ENCODE measurements at regions not wholly inside any gene's neighbourhood (a gene's known extent, or its start where the extent isn't known, plus 50 kb on each side); places are given as distances from the start of the nearest gene placed in this dataset.
"Not testable (repeated sequence)": the region's sequence is repeated elsewhere in the genome, so short reads cannot be mapped to it uniquely, and the experiment has no call there.

GRCh38 chr3:75552095-75552494 is 112.0 kb upstream of the FRG2C start:
- not testable (repeated sequence) for H3K23ac ChIP-seq (ENCODE audit: low read length); H2BK5ac ChIP-seq (ENCODE audit: low read length); H3K4me2 ChIP-seq (ENCODE audit: low read length); H4K8ac ChIP-seq (ENCODE audit: low read depth, low read length); H4K5ac ChIP-seq (ENCODE audit: low read length); H3K18ac ChIP-seq (ENCODE audit: low read length); H3K36me3 ChIP-seq (ENCODE audit: control insufficient read depth, insufficient read depth, low read length); H3K4me3 ChIP-seq (ENCODE audit: low read length); H3K4me1 ChIP-seq (ENCODE audit: control insufficient read depth, low read depth, low read length); H3K79me2 ChIP-seq (ENCODE audit: control insufficient read depth, insufficient read depth, low read length); H3K27me3 ChIP-seq (ENCODE audit: insufficient read depth, low read length, poor library complexity); H2BK120ac ChIP-seq (ENCODE audit: low read depth, low read length); H3K9ac ChIP-seq (ENCODE audit: low read length); H2AK5ac ChIP-seq (ENCODE audit: low read length); H3K4ac ChIP-seq (ENCODE audit: low read depth, low read length); H2BK15ac ChIP-seq (replicated peaks; ENCODE audit: low read depth); H3K79me1 ChIP-seq (ENCODE audit: low read length); H3K27ac ChIP-seq (ENCODE audit: low read depth, low read length); H3K56ac ChIP-seq (ENCODE audit: low read length)
- no CpG with 5 or more reads among the region's 11 CpGs for WGBS (ENCODE audit: extremely low coverage, insufficient coverage, low lambda C conversion rate)
- DNase-seq = peak; percentile 77

GRCh38 chr3:75564427-75564826 is 99.7 kb upstream of the FRG2C start:
- H3K27ac ChIP-seq (ENCODE audit: low read depth, low read length); H3K36me3 ChIP-seq (ENCODE audit: control insufficient read depth, insufficient read depth, low read length); H3K23ac ChIP-seq (ENCODE audit: low read length); H3K4me3 ChIP-seq (ENCODE audit: low read length); H3K9ac ChIP-seq (ENCODE audit: low read length); H3K18ac ChIP-seq (ENCODE audit: low read length); H2BK15ac ChIP-seq (replicated peaks; ENCODE audit: low read depth); H3K4me2 ChIP-seq (ENCODE audit: low read length); H2BK120ac ChIP-seq (ENCODE audit: low read depth, low read length); H3K27me3 ChIP-seq (ENCODE audit: insufficient read depth, low read length, poor library complexity); H4K8ac ChIP-seq (ENCODE audit: low read depth, low read length); H4K5ac ChIP-seq (ENCODE audit: low read length); H3K4me1 ChIP-seq (ENCODE audit: control insufficient read depth, low read depth, low read length); H2AK5ac ChIP-seq (ENCODE audit: low read length); H3K4ac ChIP-seq (ENCODE audit: low read depth, low read length); H3K56ac ChIP-seq (ENCODE audit: low read length); H3K79me1 ChIP-seq (ENCODE audit: low read length); H2BK5ac ChIP-seq (ENCODE audit: low read length); DNase-seq; H3K79me2 ChIP-seq (ENCODE audit: control insufficient read depth, insufficient read depth, low read length): not testable (repeated sequence)
- WGBS (ENCODE audit: extremely low coverage, insufficient coverage, low lambda C conversion rate) = no CpG with 5 or more reads among the region's 3 CpGs

- not testable (repeated sequence) for H3K4me2 ChIP-seq (ENCODE audit: low read length); H3K27ac ChIP-seq (ENCODE audit: low read depth, low read length); H3K23ac ChIP-seq (ENCODE audit: low read length); H3K79me1 ChIP-seq (ENCODE audit: low read length); DNase-seq; H3K27me3 ChIP-seq (ENCODE audit: insufficient read depth, low read length, poor library complexity); H2BK5ac ChIP-seq (ENCODE audit: low read length); H3K9ac ChIP-seq (ENCODE audit: low read length); H2BK120ac ChIP-seq (ENCODE audit: low read depth, low read length); H4K5ac ChIP-seq (ENCODE audit: low read length); H3K56ac ChIP-seq (ENCODE audit: low read length); H4K8ac ChIP-seq (ENCODE audit: low read depth, low read length); H3K18ac ChIP-seq (ENCODE audit: low read length); H3K4me1 ChIP-seq (ENCODE audit: control insufficient read depth, low read depth, low read length); H3K4ac ChIP-seq (ENCODE audit: low read depth, low read length); H3K36me3 ChIP-seq (ENCODE audit: control insufficient read depth, insufficient read depth, low read length); H3K79me2 ChIP-seq (ENCODE audit: control insufficient read depth, insufficient read depth, low read length); H2BK15ac ChIP-seq (replicated peaks; ENCODE audit: low read depth); H3K4me3 ChIP-seq (ENCODE audit: low read length); H2AK5ac ChIP-seq (ENCODE audit: low read length)
- WGBS (ENCODE audit: extremely low coverage, insufficient coverage, low lambda C conversion rate) = no CpG with 5 or more reads among the region's 7 CpGs
These were observed 91.8 kb upstream of the FRG2C start for GRCh38 chr3:75572303-75572702.

GRCh38 chr3:75579091-75579490 is 85.0 kb upstream of the FRG2C start:
- H3K23ac ChIP-seq (ENCODE audit: low read length); H3K4me2 ChIP-seq (ENCODE audit: low read length); H3K79me1 ChIP-seq (ENCODE audit: low read length); H3K27me3 ChIP-seq (ENCODE audit: insufficient read depth, low read length, poor library complexity); H4K5ac ChIP-seq (ENCODE audit: low read length); H3K18ac ChIP-seq (ENCODE audit: low read length); H2BK5ac ChIP-seq (ENCODE audit: low read length); H3K79me2 ChIP-seq (ENCODE audit: control insufficient read depth, insufficient read depth, low read length); H3K56ac ChIP-seq (ENCODE audit: low read length); H2BK120ac ChIP-seq (ENCODE audit: low read depth, low read length); DNase-seq; H3K27ac ChIP-seq (ENCODE audit: low read depth, low read length); H3K4me1 ChIP-seq (ENCODE audit: control insufficient read depth, low read depth, low read length); H3K36me3 ChIP-seq (ENCODE audit: control insufficient read depth, insufficient read depth, low read length); H3K4me3 ChIP-seq (ENCODE audit: low read length); H3K4ac ChIP-seq (ENCODE audit: low read depth, low read length); H3K9ac ChIP-seq (ENCODE audit: low read length); H4K8ac ChIP-seq (ENCODE audit: low read depth, low read length); H2BK15ac ChIP-seq (replicated peaks; ENCODE audit: low read depth); H2AK5ac ChIP-seq (ENCODE audit: low read length): not testable (repeated sequence)
- WGBS (ENCODE audit: extremely low coverage, insufficient coverage, low lambda C conversion rate) = no CpG with 5 or more reads among the region's 10 CpGs

- H3K4me1 ChIP-seq (ENCODE audit: control insufficient read depth, low read depth, low read length); H2BK120ac ChIP-seq (ENCODE audit: low read depth, low read length); H3K56ac ChIP-seq (ENCODE audit: low read length); H3K36me3 ChIP-seq (ENCODE audit: control insufficient read depth, insufficient read depth, low read length); H4K5ac ChIP-seq (ENCODE audit: low read length); H4K8ac ChIP-seq (ENCODE audit: low read depth, low read length); DNase-seq; H2AK5ac ChIP-seq (ENCODE audit: low read length); H3K4me3 ChIP-seq (ENCODE audit: low read length); H3K79me2 ChIP-seq (ENCODE audit: control insufficient read depth, insufficient read depth, low read length); H3K27me3 ChIP-seq (ENCODE audit: insufficient read depth, low read length, poor library complexity); H3K18ac ChIP-seq (ENCODE audit: low read length); H3K79me1 ChIP-seq (ENCODE audit: low read length); H3K4ac ChIP-seq (ENCODE audit: low read depth, low read length); H2BK5ac ChIP-seq (ENCODE audit: low read length); H3K23ac ChIP-seq (ENCODE audit: low read length); H3K9ac ChIP-seq (ENCODE audit: low read length); H3K27ac ChIP-seq (ENCODE audit: low read depth, low read length); H3K4me2 ChIP-seq (ENCODE audit: low read length); H2BK15ac ChIP-seq (replicated peaks; ENCODE audit: low read depth): not testable (repeated sequence)
- no CpG with 5 or more reads among the region's 27 CpGs for WGBS (ENCODE audit: extremely low coverage, insufficient coverage, low lambda C conversion rate)
These were observed 84.6 kb upstream of the FRG2C start for GRCh38 chr3:75579536-75579935.

- not testable (repeated sequence) for H3K4me1 ChIP-seq (ENCODE audit: control insufficient read depth, low read depth, low read length); H2BK120ac ChIP-seq (ENCODE audit: low read depth, low read length); H3K27me3 ChIP-seq (ENCODE audit: insufficient read depth, low read length, poor library complexity); H3K27ac ChIP-seq (ENCODE audit: low read depth, low read length); H3K4me3 ChIP-seq (ENCODE audit: low read length); H4K5ac ChIP-seq (ENCODE audit: low read length); H4K8ac ChIP-seq (ENCODE audit: low read depth, low read length); H3K18ac ChIP-seq (ENCODE audit: low read length); H2AK5ac ChIP-seq (ENCODE audit: low read length); H2BK15ac ChIP-seq (replicated peaks; ENCODE audit: low read depth); H2BK5ac ChIP-seq (ENCODE audit: low read length); H3K79me2 ChIP-seq (ENCODE audit: control insufficient read depth, insufficient read depth, low read length); H3K23ac ChIP-seq (ENCODE audit: low read length); H3K36me3 ChIP-seq (ENCODE audit: control insufficient read depth, insufficient read depth, low read length); H3K79me1 ChIP-seq (ENCODE audit: low read length); H3K4ac ChIP-seq (ENCODE audit: low read depth, low read length)
- H3K4me2 ChIP-seq (ENCODE audit: low read length) = peak overlapping the region; percentile 40
- H3K9ac ChIP-seq (ENCODE audit: low read length) = peak overlapping the region; percentile 53
- WGBS (ENCODE audit: extremely low coverage, insufficient coverage, low lambda C conversion rate) = no CpG with 5 or more reads among the region's 67 CpGs
- H3K56ac ChIP-seq (ENCODE audit: low read length) = peak overlapping the region; percentile 64
- peak; percentile 38 for DNase-seq
These were observed 83.9 kb upstream of the FRG2C start for GRCh38 chr3:75579981-75580782.

All from mesendoderm (in vitro differentiated cells).